HG02885 (cell line): ENCODE measurements at regions not wholly inside any gene's neighbourhood (a gene's known extent, or its start where the extent isn't known, plus 50 kb on each side); places are given as distances from the start of the nearest gene placed in this dataset.

ENCODE experiments used
- ATAC-seq: cut with Tn5 transposase; IDR thresholded peaks from one replicate; pipeline ENCODE4 v1.9.1; 2021; ENCODE audit warnings: mild to moderate bottlenecking; ENCODE audit not compliant: unreplicated experiment, poor library complexity

DNA sequence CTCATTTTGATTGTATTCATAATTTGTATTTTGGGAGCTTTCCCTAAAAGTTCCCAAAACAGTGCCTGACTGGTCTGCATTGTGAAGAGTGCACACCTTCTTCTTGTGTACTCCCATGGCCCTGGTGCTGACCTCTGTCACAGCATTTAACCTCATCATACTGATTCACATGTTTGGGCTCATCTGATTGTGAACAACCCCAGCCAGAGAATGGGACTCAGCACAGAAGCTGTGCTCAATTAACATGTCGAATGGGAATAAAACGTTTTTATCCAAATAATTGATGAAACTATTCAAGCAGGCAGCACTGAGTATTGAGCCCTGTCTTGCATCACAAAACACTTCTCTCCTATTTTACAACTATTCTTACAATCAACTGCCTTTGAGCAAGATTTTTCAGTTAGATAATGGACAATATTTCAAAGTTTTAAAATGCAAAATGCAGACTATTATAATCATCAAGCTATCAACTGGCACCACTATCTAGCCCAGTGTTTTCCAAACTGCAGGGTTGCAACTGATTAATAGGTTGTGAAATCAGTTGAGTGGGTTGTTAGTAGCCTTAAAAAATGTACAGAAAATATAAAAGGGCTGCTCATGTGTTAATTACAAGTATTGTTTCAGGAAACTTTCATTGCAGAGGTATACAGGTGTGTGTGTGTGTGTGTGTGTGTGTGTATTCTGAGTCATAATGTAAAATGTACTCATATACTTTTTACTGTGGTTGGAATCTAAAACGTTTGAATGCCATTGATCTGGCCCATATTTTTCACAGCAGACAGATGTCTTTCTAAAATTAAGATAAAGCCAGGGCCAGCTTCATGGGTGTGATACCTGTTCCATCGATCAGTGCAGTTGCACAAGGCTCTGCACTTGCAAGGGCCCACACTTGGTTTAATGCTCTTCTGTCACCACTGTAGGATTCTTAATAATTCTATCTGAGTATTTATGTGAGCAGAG is 190.5 kb downstream of the PIK3R1 start:
- peak; percentile 38 for ATAC-seq

DNA sequence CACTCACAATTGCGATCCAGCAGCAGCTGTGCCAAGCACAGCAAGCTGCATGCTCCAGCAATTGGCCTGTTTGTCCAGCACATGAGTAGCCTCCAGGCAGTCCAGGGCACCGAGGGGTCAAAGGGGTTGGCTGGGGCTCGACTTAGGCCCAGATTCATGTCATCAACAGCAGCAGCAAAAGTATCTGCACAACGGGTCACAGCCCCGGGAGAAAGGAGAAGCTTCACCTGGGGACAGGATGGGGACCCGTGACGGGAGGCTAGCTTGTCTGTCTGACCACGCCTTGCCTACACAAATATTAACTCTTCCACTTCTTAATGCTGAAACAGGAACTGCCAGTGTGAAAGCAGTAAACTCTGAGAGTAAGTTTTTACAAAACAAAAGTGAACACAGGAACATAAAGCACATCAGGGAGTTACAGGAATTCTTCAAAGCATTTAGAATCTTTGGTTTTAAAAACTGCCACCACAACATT is 191.2 kb downstream of the PIK3R1 start:
- ATAC-seq: peak; percentile 90

DNA sequence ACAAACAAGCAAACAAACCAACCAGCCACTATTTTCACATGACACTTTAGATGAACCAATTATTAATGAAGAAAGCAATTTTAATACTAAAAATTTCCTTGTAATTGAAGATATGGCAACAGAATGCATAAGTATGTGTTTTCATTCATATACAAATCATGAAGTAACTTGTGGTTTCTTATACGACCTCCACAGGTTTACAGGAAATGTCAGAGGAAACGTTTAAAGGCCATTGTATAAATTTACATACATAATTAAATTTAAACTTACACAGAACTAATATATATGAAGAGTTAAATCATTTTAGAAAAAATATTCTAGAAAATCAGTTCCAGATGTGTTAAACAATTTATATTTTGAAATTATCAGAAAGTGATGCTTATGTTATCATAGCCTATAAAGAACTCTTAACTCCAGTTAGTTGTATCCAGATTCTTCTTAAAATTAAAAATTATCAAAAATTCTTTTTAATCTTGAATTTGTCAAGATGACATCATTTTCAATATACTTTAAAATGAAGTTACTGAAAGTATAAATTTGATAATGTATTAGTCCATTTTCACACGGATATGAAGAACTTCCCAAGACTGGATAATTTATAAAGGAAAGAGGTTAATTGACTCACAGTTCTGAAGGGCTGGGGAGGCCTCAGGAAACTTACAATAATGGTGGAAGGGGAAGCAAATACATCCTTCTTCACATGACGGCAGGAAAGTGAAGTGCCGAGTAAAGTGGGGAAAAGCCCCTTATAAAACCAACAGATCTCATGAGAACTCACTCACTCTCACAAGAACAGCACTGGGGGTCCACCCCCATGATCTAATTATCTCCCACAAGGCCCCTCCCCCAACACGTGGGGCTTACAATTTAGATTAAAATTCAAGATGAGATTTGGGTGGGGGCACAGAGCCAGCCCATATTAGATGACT is 192.0 kb downstream of the PIK3R1 start:
- ATAC-seq: no peak

DNA sequence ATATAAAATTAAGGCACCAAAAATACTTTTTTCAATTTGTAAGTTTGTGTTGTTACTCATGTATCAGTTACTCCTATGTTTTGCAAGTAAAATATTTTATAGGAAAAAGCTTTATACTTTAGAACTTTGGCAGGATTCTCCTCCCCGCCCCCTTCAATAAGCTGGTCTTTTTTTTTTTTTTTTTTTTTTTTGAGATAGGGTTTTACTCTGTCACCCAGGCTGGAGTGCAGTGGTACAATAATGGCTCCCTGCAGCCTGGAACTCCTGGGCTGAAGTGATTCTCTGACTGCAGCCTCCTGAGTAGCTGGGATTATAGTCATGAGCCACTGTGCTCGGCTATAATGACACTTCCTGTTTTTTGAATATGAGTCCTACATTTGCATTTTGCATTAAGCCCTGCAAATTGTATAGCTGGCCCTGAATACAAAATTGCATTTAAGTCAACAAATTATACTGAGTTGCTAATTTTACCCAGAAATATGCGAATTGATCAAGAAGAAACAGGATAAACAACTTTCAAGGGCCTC is 192.9 kb downstream of the PIK3R1 start:
- no peak for ATAC-seq

DNA sequence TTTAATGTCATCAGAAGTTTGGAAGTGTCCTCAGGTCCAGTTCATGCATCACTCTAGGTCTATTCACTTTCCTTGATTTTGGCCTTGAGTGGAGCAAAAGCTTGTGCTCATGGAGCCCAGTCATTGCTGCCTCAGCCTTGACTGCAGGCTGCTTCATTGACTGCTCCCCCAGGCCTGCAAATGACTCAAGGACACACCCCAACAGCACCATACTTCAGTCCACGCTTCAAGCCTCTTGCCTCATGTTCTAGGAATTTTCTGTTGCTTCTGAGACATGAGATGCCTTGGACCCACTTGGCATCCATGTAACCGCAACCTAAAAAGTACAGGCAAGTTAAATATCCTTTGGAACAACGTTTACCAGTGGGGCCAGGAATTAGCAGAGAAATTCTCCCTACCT is 193.7 kb downstream of the PIK3R1 start:
- no peak for ATAC-seq

DNA sequence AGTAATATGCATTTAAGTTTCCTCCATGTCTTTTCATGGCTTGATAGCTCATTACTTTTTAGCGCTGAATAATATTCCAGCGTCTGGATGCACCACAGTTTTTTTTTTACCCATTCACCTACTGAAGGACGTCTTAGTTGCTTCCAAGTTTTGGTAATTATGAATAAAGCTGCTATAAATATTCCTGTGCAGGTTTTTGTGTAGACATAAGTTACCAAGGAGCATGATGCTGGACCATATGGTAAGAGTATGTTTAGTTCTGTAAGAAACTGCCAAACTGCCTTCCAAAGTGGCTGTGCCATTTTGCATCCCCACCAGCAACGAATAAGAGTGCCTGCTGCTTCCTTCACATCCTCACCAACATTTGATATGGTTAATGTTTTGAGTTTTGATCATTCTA is 195.6 kb downstream of the PIK3R1 start:
- no peak for ATAC-seq

DNA sequence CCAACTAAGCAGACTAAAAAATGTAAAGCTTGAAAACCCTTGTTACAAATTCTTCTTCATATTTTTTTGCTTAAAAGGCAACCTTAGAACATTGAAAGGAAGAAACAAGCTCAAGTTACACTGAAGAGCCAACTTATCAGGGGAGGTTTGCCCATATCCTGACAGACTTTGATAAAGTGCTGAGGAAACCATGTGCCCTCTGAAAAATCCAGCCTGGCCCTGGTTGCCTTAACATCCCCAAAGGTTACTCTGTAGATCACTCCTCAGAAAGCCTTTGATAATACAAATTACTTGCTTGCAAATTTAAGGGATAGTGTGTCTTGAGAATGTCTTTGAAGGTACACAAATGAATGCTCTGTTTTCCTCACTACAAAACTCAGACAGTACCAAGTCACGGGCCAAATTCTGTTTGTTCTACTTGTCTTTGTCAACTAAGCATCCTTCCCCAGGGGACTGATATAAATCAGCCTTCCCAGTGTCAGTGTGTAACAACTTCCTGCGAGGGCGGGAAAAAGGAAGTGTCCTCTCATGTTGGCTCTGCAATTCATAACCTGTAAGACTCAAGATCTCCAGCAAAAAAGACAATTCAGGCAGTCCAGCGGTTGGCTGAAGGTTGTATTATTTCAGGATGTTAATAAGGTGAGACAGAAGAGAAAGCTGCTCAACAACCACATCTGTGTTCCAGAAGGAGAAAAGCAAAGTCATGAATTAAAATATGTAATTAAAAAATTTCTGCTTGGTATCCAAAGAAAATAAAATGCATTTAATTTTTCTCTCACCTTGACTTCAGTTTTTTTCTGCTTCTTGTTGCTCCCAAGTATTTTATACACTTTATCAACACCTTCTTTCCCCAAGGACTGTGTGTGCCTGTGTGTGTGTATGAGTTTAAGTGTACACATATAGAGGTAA is 199.9 kb downstream of the PIK3R1 start:
- no peak for ATAC-seq

DNA sequence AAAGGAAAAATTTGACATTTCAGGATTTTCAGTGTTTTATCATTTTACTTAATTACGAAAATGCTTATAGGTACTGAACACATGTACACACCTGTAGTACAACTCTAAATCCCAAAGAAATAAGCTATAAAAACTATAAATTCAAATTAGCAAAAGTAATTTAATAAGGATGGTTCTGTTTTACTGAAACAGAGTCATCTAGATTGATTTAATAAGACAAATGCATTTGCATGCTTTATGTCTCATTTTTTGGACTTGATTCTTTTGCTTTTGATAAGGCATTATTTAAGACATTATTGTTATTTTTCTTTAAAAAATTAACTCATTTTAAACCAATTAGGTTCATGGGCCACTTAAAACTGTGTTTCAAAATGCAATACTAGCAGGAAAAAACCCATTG is 201.2 kb downstream of the PIK3R1 start:
- ATAC-seq: no peak

DNA sequence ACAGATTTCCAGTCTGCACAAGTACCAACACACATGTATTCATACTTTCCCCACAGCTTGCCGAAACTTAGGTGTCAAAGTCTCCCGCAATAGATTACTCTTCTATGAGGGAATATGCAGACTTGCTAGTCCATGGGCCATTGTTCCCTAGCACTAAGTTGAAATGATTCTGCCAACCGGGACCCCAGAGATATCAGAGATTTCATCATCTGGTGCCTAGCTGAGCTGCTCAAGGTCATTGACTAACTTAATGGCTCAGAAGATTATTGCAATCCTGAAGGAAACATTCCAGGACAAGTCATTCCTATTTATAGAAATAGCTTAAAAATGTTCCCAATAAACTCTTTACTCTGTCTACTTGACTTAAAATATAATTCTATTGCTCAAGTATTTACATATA is 202.6 kb downstream of the PIK3R1 start:
- ATAC-seq: no peak

DNA sequence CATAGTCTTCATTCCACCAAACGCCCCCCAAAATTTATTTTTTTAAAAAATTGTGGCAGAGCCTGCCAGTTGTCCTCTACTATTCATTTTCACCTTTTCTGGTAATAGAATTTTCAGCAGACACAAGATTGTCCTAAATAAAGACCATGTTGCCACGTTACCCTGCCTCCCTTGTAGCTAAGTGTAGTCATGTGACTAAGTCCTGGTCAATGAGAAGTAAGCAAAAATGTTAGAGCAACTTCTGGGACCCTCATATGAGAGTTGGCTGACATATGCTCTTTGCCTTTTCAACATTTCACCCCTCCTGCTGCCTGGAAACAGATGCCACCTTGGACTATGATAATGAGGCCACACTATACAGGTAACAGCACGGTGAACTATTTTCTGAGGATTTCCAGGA is 203.1 kb downstream of the PIK3R1 start:
- no peak for ATAC-seq

DNA sequence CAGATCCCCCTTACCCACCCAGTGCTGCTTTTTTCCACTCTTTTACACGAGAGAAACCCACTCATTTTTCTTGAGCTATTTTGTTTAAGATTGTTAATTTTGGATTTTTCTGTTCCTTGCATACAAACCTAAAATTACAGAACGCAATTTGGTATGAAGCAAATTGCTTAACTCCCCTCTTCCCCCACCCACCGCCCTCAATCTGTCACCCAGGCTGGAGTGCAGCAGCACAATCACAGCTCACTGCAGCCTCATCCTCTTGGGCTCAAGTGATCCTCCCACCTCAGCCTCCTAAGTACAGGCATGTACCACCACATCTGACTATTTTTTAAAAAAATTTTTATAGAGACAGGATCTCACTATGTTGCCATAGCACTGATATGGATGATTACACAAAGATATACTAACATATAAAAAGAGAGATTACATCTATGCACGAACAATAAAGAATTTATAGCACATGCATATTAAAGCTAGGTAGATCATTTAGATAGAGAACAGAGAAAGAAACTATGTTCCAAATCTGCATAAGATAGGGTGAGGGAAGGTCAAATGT is 203.6 kb downstream of the PIK3R1 start:
- no peak for ATAC-seq

DNA sequence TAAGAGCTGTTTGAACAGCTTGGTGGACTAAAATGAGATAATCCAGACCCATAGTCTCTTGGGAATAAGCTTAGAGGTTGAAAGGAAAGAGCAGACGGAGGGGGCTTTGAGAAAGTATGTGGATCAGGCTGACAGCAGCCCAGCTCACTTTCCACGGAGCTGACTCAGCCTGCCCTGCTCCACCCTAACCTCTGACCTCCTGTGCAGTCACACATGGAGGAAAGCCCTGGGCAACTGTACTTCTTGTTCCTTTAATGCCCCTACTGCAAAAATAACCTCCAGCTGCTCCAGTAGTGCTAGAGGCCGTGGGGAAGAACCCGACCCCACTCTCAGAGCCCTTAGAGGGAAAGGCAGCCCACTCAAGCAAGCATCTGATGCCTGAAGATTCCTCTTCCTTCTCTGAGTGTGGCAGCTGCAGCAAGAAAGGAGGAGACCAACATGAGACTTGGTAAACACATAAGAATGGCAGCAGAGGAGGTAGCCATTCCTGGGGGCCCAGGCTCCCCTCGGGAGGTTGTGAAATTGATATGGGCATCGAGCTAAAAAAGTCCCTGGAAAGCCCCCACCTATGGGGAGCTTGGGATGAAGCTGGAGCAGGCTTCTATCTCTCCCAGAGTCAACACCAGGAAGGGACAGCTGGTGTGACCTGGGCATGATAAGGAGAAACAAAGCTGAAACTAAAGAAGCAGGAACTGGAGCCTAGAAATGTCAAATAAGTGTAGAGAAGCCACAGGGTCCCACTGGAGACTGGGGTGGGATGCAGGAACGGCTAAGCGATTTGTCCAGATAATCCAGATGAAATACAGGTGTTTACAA is 204.3 kb downstream of the PIK3R1 start:
- no peak for ATAC-seq

DNA sequence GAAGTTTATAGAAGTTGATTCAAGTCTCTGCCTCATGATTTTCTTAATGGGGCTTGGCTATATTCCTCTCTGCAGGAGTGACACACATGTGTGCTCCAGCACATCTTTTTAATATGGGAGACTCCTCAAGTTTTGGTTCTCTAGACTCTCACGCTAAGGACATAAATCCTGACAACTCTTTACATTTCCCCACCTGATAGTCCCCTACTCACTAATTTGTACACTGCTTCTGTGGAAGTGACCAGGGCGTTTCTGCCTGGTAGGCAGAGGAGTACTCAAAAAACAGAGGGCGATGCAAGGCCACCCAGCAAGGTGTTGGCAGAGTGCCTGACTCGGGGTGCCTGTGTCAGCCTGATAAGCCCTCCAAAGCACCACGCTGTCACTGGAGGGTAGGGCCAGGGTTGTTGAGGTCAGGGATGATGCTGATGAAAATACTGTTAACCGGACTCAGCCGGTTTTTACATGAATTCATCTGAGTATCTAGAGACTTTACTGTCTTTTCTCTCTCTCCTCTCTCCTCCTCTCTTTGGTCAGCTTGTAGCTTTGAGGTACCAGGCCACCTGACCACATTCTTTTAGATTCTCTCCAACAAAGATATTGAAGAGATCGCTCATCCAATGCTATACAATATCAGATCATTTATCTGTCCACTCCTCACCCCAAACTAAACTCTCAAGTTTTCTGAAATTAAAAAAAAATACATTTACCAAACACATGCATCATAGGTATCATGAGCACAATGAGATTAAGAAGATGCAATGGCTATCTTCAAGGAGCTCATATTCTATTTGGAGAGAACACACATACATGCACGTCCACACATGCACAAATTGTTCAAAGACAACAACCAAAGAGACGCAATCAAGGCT is 205.2 kb downstream of the PIK3R1 start:
- no peak for ATAC-seq

DNA sequence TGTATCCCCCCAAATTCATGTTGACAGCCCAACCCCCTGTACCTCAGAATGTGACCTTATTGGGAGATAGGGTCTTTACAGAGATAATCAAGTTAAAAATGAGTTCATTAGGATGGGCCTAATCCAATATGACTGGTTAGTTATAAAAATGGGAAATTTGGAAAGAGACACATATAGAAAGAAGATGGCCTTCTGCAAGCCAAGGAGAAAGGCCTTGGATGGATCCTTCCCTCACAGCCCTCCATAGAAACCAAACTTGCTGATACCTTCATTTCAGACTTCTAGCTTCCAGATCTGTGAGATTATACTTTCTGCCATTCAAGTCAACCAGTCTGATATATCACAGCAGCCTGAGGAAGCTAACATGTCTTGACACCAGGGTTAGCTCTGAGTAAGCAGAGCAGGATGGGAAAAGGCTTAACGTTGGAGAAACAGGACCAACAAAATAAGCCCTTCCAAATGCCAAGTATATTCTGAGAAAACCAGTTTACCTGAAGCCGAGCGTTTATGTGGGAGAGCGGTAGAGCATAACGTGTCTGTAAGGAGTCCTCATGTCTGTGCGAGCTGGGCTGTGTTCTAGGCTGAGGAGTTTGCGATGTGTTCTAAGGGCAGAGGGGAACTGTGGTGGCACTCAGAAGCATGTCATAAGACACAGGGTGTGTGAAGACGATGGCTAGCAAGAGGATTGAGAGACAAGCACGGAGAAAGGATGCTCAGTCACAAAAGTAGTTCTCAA is 206.1 kb downstream of the PIK3R1 start:
- ATAC-seq: no peak

DNA sequence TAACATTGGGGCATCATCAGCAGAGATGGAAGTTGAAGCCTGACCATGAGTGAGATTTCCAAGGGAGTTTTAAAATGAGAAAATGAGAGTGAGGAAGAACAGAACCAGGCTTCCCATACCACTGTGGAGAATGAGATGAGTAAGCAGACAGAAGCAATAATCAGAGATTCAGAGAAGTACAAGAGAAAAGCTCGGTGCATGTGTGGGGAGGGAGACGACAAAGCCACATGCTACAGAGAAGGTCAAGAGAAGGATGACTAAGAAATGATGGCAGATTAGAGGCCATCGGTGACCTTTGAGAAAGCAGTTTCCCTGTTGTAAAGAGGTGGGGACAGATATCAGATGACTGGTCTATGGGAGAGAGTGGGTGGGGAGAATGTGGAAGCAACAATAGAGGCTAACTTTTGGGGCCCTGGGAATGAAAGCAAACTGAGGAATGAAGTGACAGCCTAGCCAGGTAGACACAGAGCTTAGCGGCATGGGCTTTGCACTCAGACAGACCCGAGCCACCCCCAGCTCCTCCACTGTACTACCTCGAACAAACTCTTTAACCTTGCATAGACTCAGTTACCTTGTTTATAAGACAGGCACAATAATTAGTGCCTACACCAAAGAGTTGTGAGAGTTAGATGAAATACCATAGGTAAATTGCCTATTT is 207.7 kb downstream of the PIK3R1 start:
- peak; percentile 45 for ATAC-seq

DNA sequence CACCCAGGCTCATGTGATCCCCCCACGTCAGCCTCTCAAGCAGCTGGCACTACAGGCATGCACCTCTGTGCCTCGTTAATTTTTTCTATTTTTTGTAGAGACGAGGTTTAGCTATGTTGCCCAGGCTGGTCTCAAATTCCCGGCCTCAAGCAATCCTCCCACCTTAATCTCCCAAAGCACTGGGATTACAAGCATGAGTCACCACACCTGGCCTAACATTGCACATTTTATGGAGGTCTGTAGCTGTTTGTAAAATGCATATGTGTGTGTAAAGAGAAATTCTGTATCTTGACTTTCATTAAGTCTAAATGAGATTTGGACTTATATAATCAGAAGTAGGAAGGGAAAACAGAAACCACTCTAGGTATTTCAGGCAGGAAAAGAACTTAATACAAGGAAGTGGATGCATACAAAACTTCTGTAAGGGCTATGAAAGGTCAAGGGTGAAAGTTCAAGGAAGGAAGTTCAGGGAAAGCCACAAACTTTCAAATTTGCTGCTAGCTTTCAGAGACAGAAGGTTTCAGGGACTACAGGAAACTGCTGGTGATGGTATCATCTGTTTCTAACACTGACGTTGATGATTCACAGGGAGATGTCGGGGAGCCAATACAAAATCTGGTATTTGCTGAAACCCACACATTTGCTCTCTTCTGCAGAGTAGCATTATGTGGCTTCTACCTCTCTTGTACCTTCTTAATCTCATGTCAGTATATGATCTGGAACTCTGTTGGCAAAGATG is 209.4 kb downstream of the PIK3R1 start:
- peak; percentile 78 for ATAC-seq
